HG02938 (cell line): ENCODE measurements at regions not wholly inside any gene's neighbourhood (a gene's known extent, or its start where the extent isn't known, plus 50 kb on each side); places are given as distances from the start of the nearest gene placed in this dataset.

Source experiments
- ATAC-seq: cut with Tn5 transposase; IDR thresholded peaks from one replicate; pipeline ENCODE4 v1.9.1; 2021; ENCODE audit warnings: mild to moderate bottlenecking, moderate library complexity; ENCODE audit not compliant: unreplicated experiment

GRCh38 chr4:129394635-129395034, 298.7 kb downstream of the C4orf33 start:
- ATAC-seq: no peak

GRCh38 chr4:129403848-129404247, 307.9 kb downstream of the C4orf33 start:
- no peak for ATAC-seq

GRCh38 chr4:129410115-129410514, 314.2 kb downstream of the C4orf33 start:
- no peak for ATAC-seq

GRCh38 chr4:129415004-129415403, 319.1 kb downstream of the C4orf33 start:
- ATAC-seq: no peak

- no peak for ATAC-seq
Measured at GRCh38 chr4:129420637-129421036, 324.7 kb downstream of the C4orf33 start.

GRCh38 chr4:129422277-129422676, 326.3 kb downstream of the C4orf33 start:
- ATAC-seq: no peak

- no peak for ATAC-seq
Measured at GRCh38 chr4:129428454-129428853, 332.5 kb downstream of the C4orf33 start.

- ATAC-seq: no peak
Measured at GRCh38 chr4:129429581-129430320, 333.8 kb downstream of the C4orf33 start.

- no peak for ATAC-seq
Measured at GRCh38 chr4:129437347-129437746, 341.4 kb downstream of the C4orf33 start.

GRCh38 chr4:129438456-129438981, 342.6 kb downstream of the C4orf33 start:
- no peak for ATAC-seq

- no peak for ATAC-seq
Measured at GRCh38 chr4:129446074-129446473, 350.1 kb downstream of the C4orf33 start.

GRCh38 chr4:129453524-129454200, 357.7 kb downstream of the C4orf33 start:
- ATAC-seq: no peak

GRCh38 chr4:129455482-129455881, 359.5 kb downstream of the C4orf33 start:
- ATAC-seq: no peak

GRCh38 chr4:129468624-129469023, 372.7 kb downstream of the C4orf33 start:
- ATAC-seq: no peak

- ATAC-seq: no peak
Measured at GRCh38 chr4:129474698-129475097, 378.7 kb downstream of the C4orf33 start.

- ATAC-seq: no peak
Measured at GRCh38 chr4:129481107-129481506, 385.2 kb downstream of the C4orf33 start.

- no peak for ATAC-seq
Measured at GRCh38 chr4:129488427-129488826, 392.5 kb downstream of the C4orf33 start.

GRCh38 chr4:129490516-129490915, 394.6 kb downstream of the C4orf33 start:
- no peak for ATAC-seq

GRCh38 chr4:129498626-129499025, 402.7 kb downstream of the C4orf33 start:
- ATAC-seq: no peak

- no peak for ATAC-seq
Measured at GRCh38 chr4:129514852-129515251, 418.9 kb downstream of the C4orf33 start.

GRCh38 chr4:129515356-129515755, 419.4 kb downstream of the C4orf33 start:
- ATAC-seq: no peak

GRCh38 chr4:129526812-129527211, 430.9 kb downstream of the C4orf33 start:
- no peak for ATAC-seq
